ENCODE measurements at regions not wholly inside any gene's neighbourhood (a gene's known extent, or its start where the extent isn't known, plus 50 kb on each side); places are given as distances from the start of the nearest gene placed in this dataset.

GRCh38 chr12:107308310-107308709, 215.0 kb upstream of the CRY1 start:
- no peak overlapping the region for H3K9ac ChIP-seq (ENCODE audit: low read depth, low read length)

GRCh38 chr12:107309020-107309419, 215.7 kb upstream of the CRY1 start:
- Histone ChIP-seq H3K27me3 (ENCODE audit: insufficient read depth, low read length) (peaks cover 4% of the 10 kb centered on the region; the same call in 1 of the 2 replicates), H3K4me3 (ENCODE audit: low read length) (no peak overlapping the region), H3K36me3 (ENCODE audit: insufficient read depth, low read depth, low read length) (no peaks in the 10 kb centered on the region), H3K9ac (ENCODE audit: low read depth, low read length) (no peak overlapping the region), H3K4me1 (ENCODE audit: insufficient read depth, low read length) (peaks cover 13% of the 10 kb centered on the region), H3K27ac (ENCODE audit: low read length) (no peak overlapping the region), H3K9me3 (ENCODE audit: insufficient read depth, low read depth, low read length) (no peaks in the 10 kb centered on the region)

More at GRCh38 chr12:107308310-107308709, 215.0 kb upstream of the CRY1 start:
- H3K4me3 ChIP-seq (ENCODE audit: low read length) = no peak overlapping the region
- H3K9me3 ChIP-seq (ENCODE audit: insufficient read depth, low read depth, low read length) = no peaks in the 10 kb centered on the region
- H3K4me1 ChIP-seq (ENCODE audit: insufficient read depth, low read length) = peaks cover 13% of the 10 kb centered on the region
- H3K27me3 ChIP-seq (ENCODE audit: insufficient read depth, low read length) = no peaks in the 10 kb centered on the region; the same call in 1 of the 2 replicates
- no peak overlapping the region for H3K27ac ChIP-seq (ENCODE audit: low read length)
- no peaks in the 10 kb centered on the region for H3K36me3 ChIP-seq (ENCODE audit: insufficient read depth, low read depth, low read length)

GRCh38 chr12:107310621-107311020, 217.3 kb upstream of the CRY1 start:
- no peak overlapping the region for H3K27ac ChIP-seq (ENCODE audit: low read length)
- H3K27me3 ChIP-seq (ENCODE audit: insufficient read depth, low read length) = peaks cover 19% of the 10 kb centered on the region
- H3K9me3 ChIP-seq (ENCODE audit: insufficient read depth, low read depth, low read length) = no peaks in the 10 kb centered on the region
- H3K4me3 ChIP-seq (ENCODE audit: low read length) = no peak overlapping the region
- no peaks in the 10 kb centered on the region for H3K36me3 ChIP-seq (ENCODE audit: insufficient read depth, low read depth, low read length)
- no peak overlapping the region for H3K9ac ChIP-seq (ENCODE audit: low read depth, low read length)
- peaks cover 11% of the 10 kb centered on the region for H3K4me1 ChIP-seq (ENCODE audit: insufficient read depth, low read length)

- H3K4me1 ChIP-seq (ENCODE audit: insufficient read depth, low read length) = peaks cover under 1% of the 10 kb centered on the region; the same call in 1 of the 2 replicates
- peaks cover 27% of the 10 kb centered on the region for H3K27me3 ChIP-seq (ENCODE audit: insufficient read depth, low read length)
- no peaks in the 10 kb centered on the region for H3K36me3 ChIP-seq (ENCODE audit: insufficient read depth, low read depth, low read length)
- no peak overlapping the region for H3K27ac ChIP-seq (ENCODE audit: low read length)
- H3K9ac ChIP-seq (ENCODE audit: low read depth, low read length) = no peak overlapping the region
- H3K4me3 ChIP-seq (ENCODE audit: low read length) = no peak overlapping the region
- no peaks in the 10 kb centered on the region for H3K9me3 ChIP-seq (ENCODE audit: insufficient read depth, low read depth, low read length)
Observed at GRCh38 chr12:107311682-107312081, 218.3 kb upstream of the CRY1 start.

GRCh38 chr12:107317751-107318555, 224.6 kb upstream of the CRY1 start:
- H3K4me1 ChIP-seq (ENCODE audit: insufficient read depth, low read length) = peaks cover 8% of the 10 kb centered on the region; the same call in 1 of the 2 replicates
- no peak overlapping the region for H3K27ac ChIP-seq (ENCODE audit: low read length)
- H3K27me3 ChIP-seq (ENCODE audit: insufficient read depth, low read length) = peaks cover 81% of the 10 kb centered on the region
- H3K36me3 ChIP-seq (ENCODE audit: insufficient read depth, low read depth, low read length) = no peaks in the 10 kb centered on the region
- H3K4me3 ChIP-seq (ENCODE audit: low read length) = peak overlapping the region; percentile 81
- H3K9ac ChIP-seq (ENCODE audit: low read depth, low read length) = peak overlapping the region; percentile 64; the same call in 1 of the 2 replicates
- no peaks in the 10 kb centered on the region for H3K9me3 ChIP-seq (ENCODE audit: insufficient read depth, low read depth, low read length)

GRCh38 chr12:107318556-107318805, 225.1 kb upstream of the CRY1 start:
- H3K27ac ChIP-seq (ENCODE audit: low read length) = no peak overlapping the region
- H3K9me3 ChIP-seq (ENCODE audit: insufficient read depth, low read depth, low read length) = no peaks in the 10 kb centered on the region
- peak overlapping the region; percentile 64; the same call in 1 of the 2 replicates for H3K9ac ChIP-seq (ENCODE audit: low read depth, low read length)
- no peaks in the 10 kb centered on the region for H3K36me3 ChIP-seq (ENCODE audit: insufficient read depth, low read depth, low read length)
- peaks cover 8% of the 10 kb centered on the region; the same call in 1 of the 2 replicates for H3K4me1 ChIP-seq (ENCODE audit: insufficient read depth, low read length)
- peaks cover 86% of the 10 kb centered on the region for H3K27me3 ChIP-seq (ENCODE audit: insufficient read depth, low read length)
- peak overlapping the region; percentile 81 for H3K4me3 ChIP-seq (ENCODE audit: low read length)

GRCh38 chr12:107318806-107319532, 225.6 kb upstream of the CRY1 start:
- Histone ChIP-seq H3K9ac (ENCODE audit: low read depth, low read length) (peak overlapping the region; percentile 64; the same call in 1 of the 2 replicates), H3K9me3 (ENCODE audit: insufficient read depth, low read depth, low read length) (no peaks in the 10 kb centered on the region), H3K27ac (ENCODE audit: low read length) (no peak overlapping the region), H3K36me3 (ENCODE audit: insufficient read depth, low read depth, low read length) (no peaks in the 10 kb centered on the region), H3K4me1 (ENCODE audit: insufficient read depth, low read length) (peaks cover 8% of the 10 kb centered on the region; the same call in 1 of the 2 replicates), H3K4me3 (ENCODE audit: low read length) (peak overlapping the region; percentile 81), H3K27me3 (ENCODE audit: insufficient read depth, low read length) (peaks cover 83% of the 10 kb centered on the region)

GRCh38 chr12:107319533-107320032, 226.2 kb upstream of the CRY1 start:
- H3K27ac ChIP-seq (ENCODE audit: low read length) = no peak overlapping the region
- H3K36me3 ChIP-seq (ENCODE audit: insufficient read depth, low read depth, low read length) = no peaks in the 10 kb centered on the region
- H3K9me3 ChIP-seq (ENCODE audit: insufficient read depth, low read depth, low read length) = no peaks in the 10 kb centered on the region
- peaks cover 8% of the 10 kb centered on the region; the same call in 1 of the 2 replicates for H3K4me1 ChIP-seq (ENCODE audit: insufficient read depth, low read length)
- H3K4me3 ChIP-seq (ENCODE audit: low read length) = peak overlapping the region; percentile 81
- peaks cover 78% of the 10 kb centered on the region for H3K27me3 ChIP-seq (ENCODE audit: insufficient read depth, low read length)
- peak overlapping the region; percentile 64; the same call in 1 of the 2 replicates for H3K9ac ChIP-seq (ENCODE audit: low read depth, low read length)

- no peaks in the 10 kb centered on the region for H3K9me3 ChIP-seq (ENCODE audit: insufficient read depth, low read depth, low read length)
- no peak overlapping the region; the same call in 1 of the 2 replicates for H3K9ac ChIP-seq (ENCODE audit: low read depth, low read length)
- H3K36me3 ChIP-seq (ENCODE audit: insufficient read depth, low read depth, low read length) = no peaks in the 10 kb centered on the region
- peaks cover 71% of the 10 kb centered on the region for H3K27me3 ChIP-seq (ENCODE audit: insufficient read depth, low read length)
- peak overlapping the region; percentile 81 for H3K4me3 ChIP-seq (ENCODE audit: low read length)
- H3K4me1 ChIP-seq (ENCODE audit: insufficient read depth, low read length) = peaks cover 8% of the 10 kb centered on the region; the same call in 1 of the 2 replicates
- no peak overlapping the region for H3K27ac ChIP-seq (ENCODE audit: low read length)
Observed at GRCh38 chr12:107320033-107320928, 226.9 kb upstream of the CRY1 start.

GRCh38 chr12:107320929-107321631, 227.7 kb upstream of the CRY1 start:
- H3K4me1 ChIP-seq (ENCODE audit: insufficient read depth, low read length) = peaks cover 8% of the 10 kb centered on the region; the same call in 1 of the 2 replicates
- H3K27me3 ChIP-seq (ENCODE audit: insufficient read depth, low read length) = peaks cover 64% of the 10 kb centered on the region
- no peaks in the 10 kb centered on the region for H3K36me3 ChIP-seq (ENCODE audit: insufficient read depth, low read depth, low read length)
- H3K9ac ChIP-seq (ENCODE audit: low read depth, low read length) = peak overlapping the region; percentile 60; the same call in 1 of the 2 replicates
- no peak overlapping the region for H3K27ac ChIP-seq (ENCODE audit: low read length)
- peak overlapping the region; percentile 81 for H3K4me3 ChIP-seq (ENCODE audit: low read length)
- H3K9me3 ChIP-seq (ENCODE audit: insufficient read depth, low read depth, low read length) = no peaks in the 10 kb centered on the region
